A549 (cell line): ENCODE measurements at regions not wholly inside any gene's neighbourhood (a gene's known extent, or its start where the extent isn't known, plus 50 kb on each side); places are given as distances from the start of the nearest gene placed in this dataset.

ENCODE experiments used
- ATAC-seq, 2 experiments: fragments of 200-7000 bp in 1 of 2; fragments of >200 bp in 1 of 2; cut with Nextera tagmentation in 1 of 2; cut with Tn5 transposase in 1 of 2; 3 replicates each; pipeline versions ENCODE4 v1.8.0 to v1.9.1; 2018 to 2020; ENCODE audit warnings: mild to moderate bottlenecking in 1 of 2, moderate library complexity in 1 of 2
- CTCF ChIA-PET: fragments of 300-600 bp; sonication (Branson Sonifier 250); formaldehyde crosslinking; extraction: SDS; loops from one replicate; lab custom pipeline; 2021; ENCODE audit warnings: antibody characterized with exemption, inconsistent platforms; lab: Yijun Ruan, JAX
- POLR2A ChIA-PET: fragments of 350-600 bp; formaldehyde crosslinking; extraction: SDS; loops from one replicate; lab custom pipeline; 2021; ENCODE audit warnings: antibody characterized with exemption, inconsistent platforms; lab: Yijun Ruan, JAX
- DNase-seq, 2 experiments: peaks; one replicate each; pipeline versions ENCODE4 v3.0.0 to v3.0.0-alpha.2; 2011 to 2016; ENCODE audit warnings: low read depth in 1 of 2, low spot score in 1 of 2
- FAIRE-seq: peaks from 2 replicates; lab custom pipeline; 2011; peaks lifted over from hg19 to GRCh38; lab: Jason Lieb, UNC
- H3K27ac ChIP-seq, 2 experiments: fragments of >200 bp; sonication (Bioruptor Twin); formaldehyde crosslinking; 3 replicates each; pipeline ENCODE4 v1.5.1; 2016 to 2017
- H3K4me1 ChIP-seq: fragments of >200 bp; sonication (Bioruptor Twin); formaldehyde crosslinking; 3 replicates; pipeline ENCODE4 v1.6.1; 2016
- H3K4me2 ChIP-seq: fragments of >200 bp; sonication (Bioruptor Twin); formaldehyde crosslinking; 3 replicates; pipeline ENCODE4 v1.6.1; 2016
- H3K4me3 ChIP-seq: fragments of >200 bp; sonication (Bioruptor Twin); formaldehyde crosslinking; 3 replicates; pipeline ENCODE4 v1.5.1; 2016
- H3K9me3 ChIP-seq: fragments of >200 bp; sonication (Bioruptor Twin); formaldehyde crosslinking; 3 replicates; pipeline ENCODE4 v1.6.1; 2016
- CBX2 ChIP-seq: fragments of 200-600 bp; sonication (generic); IDR thresholded peaks from 2 replicates; pipeline ENCODE4 v1.6.1; 2016; ENCODE audit warnings: low read depth, mild to moderate bottlenecking, borderline replicate concordance
- CBX8 ChIP-seq: fragments of 200-600 bp; sonication (generic); IDR thresholded peaks from 2 replicates; pipeline ENCODE4 v1.6.1; 2016
- CEBPB ChIP-seq, 2 experiments: fragments of >200 bp in 1 of 2; sonication (Bioruptor Twin) in 1 of 2; formaldehyde crosslinking in 1 of 2; IDR thresholded peaks; 2 replicates each; pipeline ENCODE4 v1.6.1; 2012 to 2016
- CHD2 ChIP-seq: fragments of 150-350 bp; IDR thresholded peaks from 2 replicates; pipeline ENCODE4 v1.6.1; 2014; ENCODE audit warnings: low read length; ENCODE audit not compliant: partially characterized antibody
- CTCF ChIP-seq: fragments of >200 bp; sonication (Bioruptor Twin); formaldehyde crosslinking; IDR thresholded peaks from 3 replicates; pipeline ENCODE4 v1.5.1; 2016
- EP300 ChIP-seq, 2 experiments: fragments of >200 bp; sonication (Bioruptor Twin); formaldehyde crosslinking; IDR thresholded peaks; 2 replicates in 1 of 2; 3 replicates in 1 of 2; pipeline ENCODE4 v1.6.1; 2016 to 2017
- ESRRA ChIP-seq: fragments of 150-350 bp; IDR thresholded peaks from 2 replicates; pipeline ENCODE4 v1.6.1; 2014; ENCODE audit warnings: mild to moderate bottlenecking, low read length, borderline replicate concordance
- FOXS1 ChIP-seq: fragments of 250-450 bp; sonication (Bioruptor Pico); IDR thresholded peaks from 2 replicates; pipeline ENCODE4 v1.5.0; 2020; ENCODE audit warnings: mild to moderate bottlenecking, moderate library complexity
- GATA3 ChIP-seq: IDR thresholded peaks from 2 replicates; pipeline ENCODE4 v1.6.1; 2012; ENCODE audit warnings: borderline replicate concordance
- HDAC2 ChIP-seq: fragments of 200-600 bp; sonication (generic); IDR thresholded peaks from 2 replicates; pipeline ENCODE4 v1.6.1; 2016
- HES2 ChIP-seq: fragments of >200 bp; sonication (Bioruptor Twin); formaldehyde crosslinking; IDR thresholded peaks from 2 replicates; pipeline ENCODE4 v1.6.1; 2016
- HOXA7 ChIP-seq: fragments of 250-450 bp; sonication (Bioruptor Pico); IDR thresholded peaks from 2 replicates; pipeline ENCODE4 v1.5.0; 2020; ENCODE audit warnings: mild to moderate bottlenecking, moderate library complexity
- JUNB ChIP-seq: fragments of >200 bp; sonication (Bioruptor Twin); formaldehyde crosslinking; IDR thresholded peaks from 2 replicates; pipeline ENCODE4 v1.6.1; 2016
- MAFK ChIP-seq: fragments of 450-650 bp; IDR thresholded peaks from 2 replicates; pipeline ENCODE4 v1.6.1; 2014; ENCODE audit not compliant: partially characterized antibody
- MAZ ChIP-seq: fragments of 150-350 bp; IDR thresholded peaks from 2 replicates; pipeline ENCODE4 v1.6.1; 2014; ENCODE audit warnings: antibody characterized with exemption, low read depth, low read length, borderline replicate concordance
- MYC ChIP-seq: IDR thresholded peaks from 2 replicates; pipeline ENCODE4 v1.6.1; 2012; ENCODE audit warnings: mild to moderate bottlenecking, inconsistent platforms, low read length, improper control_type of control experiment, borderline replicate concordance
- NFE2L2 ChIP-seq: fragments of 150-350 bp; conservative IDR thresholded peaks from 2 replicates; pipeline ENCODE4 v1.6.1; 2014; ENCODE audit warnings: low read length
- NPAS2 ChIP-seq: fragments of 250-450 bp; sonication (Bioruptor Pico); IDR thresholded peaks from 2 replicates; pipeline ENCODE4 v1.8.0; 2022; ENCODE audit warnings: mild to moderate bottlenecking, moderate library complexity, borderline replicate concordance
- NR3C1 ChIP-seq: fragments of >200 bp; sonication (Bioruptor Twin); formaldehyde crosslinking; IDR thresholded peaks from 3 replicates; pipeline ENCODE4 v1.6.1; 2017
- PHF8 ChIP-seq: fragments of 200-600 bp; sonication (generic); IDR thresholded peaks from 2 replicates; pipeline ENCODE4 v1.6.1; 2016; ENCODE audit warnings: low read depth, mild to moderate bottlenecking, antibody characterized with exemption, moderate library complexity, borderline replicate concordance
- RFX5 ChIP-seq: fragments of 450-650 bp; IDR thresholded peaks from 2 replicates; pipeline ENCODE4 v1.7.1; 2014; ENCODE audit warnings: antibody characterized with exemption, mild to moderate bottlenecking, moderate library complexity
- SMC3 ChIP-seq: fragments of >200 bp; sonication (Bioruptor Twin); formaldehyde crosslinking; IDR thresholded peaks from 3 replicates; pipeline ENCODE4 v1.6.1; 2018; ENCODE audit warnings: inconsistent platforms
- ZC3H11A ChIP-seq: fragments of 450-650 bp; IDR thresholded peaks from 2 replicates; pipeline ENCODE4 v1.6.1; 2014; ENCODE audit warnings: antibody characterized with exemption, mild to moderate bottlenecking
- ZNF302 ChIP-seq: fragments of 250-450 bp; sonication (Bioruptor Pico); IDR thresholded peaks from 2 replicates; pipeline ENCODE4 v1.9.0; 2021; ENCODE audit warnings: inconsistent platforms, mild to moderate bottlenecking, moderate library complexity
- ZSCAN20 ChIP-seq: fragments of 250-450 bp; sonication (Bioruptor Pico); IDR thresholded peaks from 2 replicates; pipeline ENCODE4 v1.8.0; 2022; ENCODE audit warnings: mild to moderate bottlenecking, moderate library complexity
- WGBS: methylation state at CpG from one replicate; pipeline ENCODE4 v1.1.6; 2017; ENCODE audit errors: missing lambda C conversion rate; 5-methylcytosine and 5-hydroxymethylcytosine counted together
- TF ChIP-seq, protein P1 (sequence below): IDR thresholded peaks from 2 replicates; pipeline ENCODE4 v1.6.1; 2012
- TF ChIP-seq, protein P2 (sequence below): IDR thresholded peaks from 2 replicates; pipeline ENCODE4 v1.6.1; 2012
- TF ChIP-seq, protein P3 (sequence below): fragments of >200 bp; sonication (Bioruptor Twin); formaldehyde crosslinking; IDR thresholded peaks from 3 replicates; pipeline ENCODE4 v1.6.1; 2016

DNA sequence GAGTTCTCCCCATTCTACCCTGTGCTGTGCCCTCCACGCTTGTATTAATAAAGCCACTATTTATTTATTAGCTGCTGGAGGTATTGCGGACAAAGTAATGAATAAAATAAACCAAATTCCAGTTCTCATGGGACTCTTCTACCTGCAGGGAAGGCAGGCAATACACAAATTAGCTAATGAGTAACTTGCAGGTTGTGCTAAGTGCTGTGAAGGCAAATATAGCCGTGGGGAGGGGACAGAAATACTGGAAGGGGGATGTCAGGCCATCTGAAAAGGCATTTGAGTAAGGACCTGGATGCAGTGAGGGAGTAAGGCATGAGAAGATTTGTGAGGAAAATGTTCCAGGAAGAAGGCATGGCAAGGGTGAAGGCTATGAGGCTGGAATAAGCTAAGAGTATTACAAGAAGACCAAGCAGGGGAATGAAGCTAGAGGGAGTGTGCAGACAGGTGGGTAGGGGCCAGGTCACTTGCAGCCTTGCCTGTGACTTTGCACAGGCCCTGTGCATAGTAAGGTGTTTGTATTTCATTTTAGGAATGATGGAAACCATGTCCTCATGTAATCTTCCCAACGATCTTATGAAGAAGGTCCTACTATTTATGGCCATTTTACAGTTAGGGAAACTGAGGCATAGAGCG lies 167.5 kb downstream of the PTPN11 start:
- ATAC-seq (no peak), FAIRE-seq (no peak), DNase-seq (no peak)
- Histone ChIP-seq H3K4me2 (no peak overlapping the region), H3K27ac (no peak overlapping the region), H3K4me3 (no peak overlapping the region), H3K9me3 (no peaks in the 10 kb centered on the region), H3K4me1 (no peaks in the 10 kb centered on the region)
- WGBS, result 38% methylated on average over 5 of the region's 5 CpGs
- POLR2A ChIA-PET, result no interaction called here
- TF ChIP-seq CBX2 (no peak), CBX8 (no peak), NFE2L2 (no peak), HES2 (no peak), ZNF302 (CRISPR knock-in tag) (no peak), HDAC2 (no peak), JUNB (no peak), CTCF (no peak), RFX5 (no peak), FOXS1 (CRISPR knock-in tag) (no peak), MYC (no peak), MAZ (no peak), ZC3H11A (no peak), SMC3 (no peak), GATA3 (no peak), NR3C1 (no peak), NPAS2 (no peak)
- TF ChIP-seq, protein P1, sequence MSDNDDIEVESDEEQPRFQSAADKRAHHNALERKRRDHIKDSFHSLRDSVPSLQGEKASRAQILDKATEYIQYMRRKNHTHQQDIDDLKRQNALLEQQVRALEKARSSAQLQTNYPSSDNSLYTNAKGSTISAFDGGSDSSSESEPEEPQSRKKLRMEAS, result no peak
- CTCF ChIA-PET, result interaction anchor here (1.3 kb wide), 1 partner anchor 32 kb away, joined by 3 read pairs; no protein-coding TSS in a partner anchor

- 100% methylated on average over 1 of the region's 1 CpG for WGBS
- Histone ChIP-seq H3K4me2 (no peak overlapping the region), H3K9me3 (peaks cover 4% of the 10 kb centered on the region; the same call in 2 of the 3 replicates), H3K27ac (no peak overlapping the region), H3K4me1 (no peaks in the 10 kb centered on the region), H3K4me3 (no peak overlapping the region)
- ChIA-PET POLR2A (no interaction called here), CTCF (no interaction called here)
- DNase-seq (no peak), FAIRE-seq (no peak), ATAC-seq (no peak)
- no peak for TF ChIP-seq NR3C1
- TF ChIP-seq ESRRA, result no peak
- no peak for TF ChIP-seq HOXA7 (CRISPR knock-in tag)
- no peak for TF ChIP-seq NFE2L2
- TF ChIP-seq ZNF302 (CRISPR knock-in tag), result no peak
- no peak for TF ChIP-seq CBX2
- no peak for TF ChIP-seq CEBPB (IDR thresholded peaks at IDR 0.05)
- no peak for TF ChIP-seq MAFK
- no peak for TF ChIP-seq PHF8
- no peak for TF ChIP-seq ZSCAN20 (CRISPR knock-in tag)
- TF ChIP-seq CHD2, result no peak
- TF ChIP-seq, protein P2, sequence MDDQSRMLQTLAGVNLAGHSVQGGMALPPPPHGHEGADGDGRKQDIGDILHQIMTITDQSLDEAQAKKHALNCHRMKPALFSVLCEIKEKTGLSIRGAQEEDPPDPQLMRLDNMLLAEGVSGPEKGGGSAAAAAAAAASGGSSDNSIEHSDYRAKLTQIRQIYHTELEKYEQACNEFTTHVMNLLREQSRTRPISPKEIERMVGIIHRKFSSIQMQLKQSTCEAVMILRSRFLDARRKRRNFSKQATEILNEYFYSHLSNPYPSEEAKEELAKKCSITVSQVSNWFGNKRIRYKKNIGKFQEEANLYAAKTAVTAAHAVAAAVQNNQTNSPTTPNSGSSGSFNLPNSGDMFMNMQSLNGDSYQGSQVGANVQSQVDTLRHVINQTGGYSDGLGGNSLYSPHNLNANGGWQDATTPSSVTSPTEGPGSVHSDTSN, result no peak
- no peak for TF ChIP-seq GATA3
- no peak for TF ChIP-seq MYC
- TF ChIP-seq HES2, result no peak
- no peak for TF ChIP-seq EP300 (IDR thresholded peaks at IDR 0.05)
- TF ChIP-seq FOXS1 (CRISPR knock-in tag), result no peak
- TF ChIP-seq, protein P3, sequence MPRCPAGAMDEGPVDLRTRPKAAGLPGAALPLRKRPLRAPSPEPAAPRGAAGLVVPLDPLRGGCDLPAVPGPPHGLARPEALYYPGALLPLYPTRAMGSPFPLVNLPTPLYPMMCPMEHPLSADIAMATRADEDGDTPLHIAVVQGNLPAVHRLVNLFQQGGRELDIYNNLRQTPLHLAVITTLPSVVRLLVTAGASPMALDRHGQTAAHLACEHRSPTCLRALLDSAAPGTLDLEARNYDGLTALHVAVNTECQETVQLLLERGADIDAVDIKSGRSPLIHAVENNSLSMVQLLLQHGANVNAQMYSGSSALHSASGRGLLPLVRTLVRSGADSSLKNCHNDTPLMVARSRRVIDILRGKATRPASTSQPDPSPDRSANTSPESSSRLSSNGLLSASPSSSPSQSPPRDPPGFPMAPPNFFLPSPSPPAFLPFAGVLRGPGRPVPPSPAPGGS, result no peak
These were observed 170.5 kb downstream of the PTPN11 start for GRCh38 chr12:112589275-112589674.
